HL-60 (cell line): ENCODE measurements at regions not wholly inside any gene's neighbourhood (a gene's known extent, or its start where the extent isn't known, plus 50 kb on each side); places are given as distances from the start of the nearest gene placed in this dataset.

Experiments used
- DNase-seq, 2 experiments: peaks; one replicate each; pipeline ENCODE4 v3.0.0-alpha.2; 2010 to 2020; ENCODE audit warnings: low read depth in 1 of 2, low spot score in 1 of 2
- H3K27ac ChIP-seq: fragments of 250-450 bp; sonication (Bioruptor Pico); replicated peaks from 2 replicates; pipeline ENCODE4 v1.5.1; 2020; ENCODE audit warnings: mild to moderate bottlenecking, moderate library complexity
- H3K27me3 ChIP-seq: fragments of 250-450 bp; sonication (Bioruptor Pico); 2 replicates; pipeline ENCODE4 v1.5.1; 2021; ENCODE audit warnings: mild to moderate bottlenecking, moderate library complexity; ENCODE audit not compliant: insufficient read depth, poor library complexity, severe bottlenecking
- H3K4me3 ChIP-seq: replicated peaks from 2 replicates; pipeline ENCODE4 v1.5.1; 2011; ENCODE audit warnings: mild to moderate bottlenecking, control low read depth, low read length; ENCODE audit not compliant: insufficient read depth
- GABPA ChIP-seq: IDR thresholded peaks from 2 replicates; pipeline ENCODE4 v1.6.1; 2012; ENCODE audit warnings: low read depth
- POLR2AphosphoS5 ChIP-seq: IDR thresholded peaks from 2 replicates; pipeline ENCODE4 v1.6.1; 2012; ENCODE audit warnings: low read depth
- SPI1 ChIP-seq: IDR thresholded peaks from 2 replicates; pipeline ENCODE4 v1.6.1; 2012; ENCODE audit warnings: low read depth, mild to moderate bottlenecking, borderline replicate concordance
- TF ChIP-seq, protein P1 (sequence below): IDR thresholded peaks from 2 replicates; pipeline ENCODE4 v1.6.1; 2012; ENCODE audit warnings: low read depth; ENCODE audit not compliant: insufficient replicate concordance
- TF ChIP-seq, protein P2 (sequence below): IDR thresholded peaks from one replicate; pipeline ENCODE4 v1.5.1; 2011; ENCODE audit warnings: low read length, control low read depth, inconsistent platforms; ENCODE audit not compliant: insufficient read depth

DNA sequence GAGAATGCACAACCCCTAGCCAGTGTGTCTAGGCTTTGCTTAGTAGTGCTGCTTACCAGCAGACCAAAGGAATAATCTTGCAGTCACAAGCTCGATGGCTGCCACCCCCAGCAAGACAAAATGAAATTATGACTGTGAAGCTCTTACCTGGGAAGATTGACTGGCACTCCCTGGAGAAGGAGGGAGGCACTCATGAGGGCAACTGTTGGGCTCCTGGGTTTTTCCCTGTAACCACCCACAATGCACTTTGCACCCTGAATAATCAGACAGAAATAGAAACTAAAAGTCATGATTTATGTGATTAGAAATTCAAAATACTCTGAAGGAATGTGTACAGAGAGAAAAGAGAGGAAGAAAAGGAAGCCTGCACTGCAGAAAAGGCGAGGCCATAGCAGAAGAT is 144.3 kb upstream of the DGKB start:
- no peak overlapping the region for H3K4me3 ChIP-seq
- no peak for DNase-seq
- TF ChIP-seq, protein P1, sequence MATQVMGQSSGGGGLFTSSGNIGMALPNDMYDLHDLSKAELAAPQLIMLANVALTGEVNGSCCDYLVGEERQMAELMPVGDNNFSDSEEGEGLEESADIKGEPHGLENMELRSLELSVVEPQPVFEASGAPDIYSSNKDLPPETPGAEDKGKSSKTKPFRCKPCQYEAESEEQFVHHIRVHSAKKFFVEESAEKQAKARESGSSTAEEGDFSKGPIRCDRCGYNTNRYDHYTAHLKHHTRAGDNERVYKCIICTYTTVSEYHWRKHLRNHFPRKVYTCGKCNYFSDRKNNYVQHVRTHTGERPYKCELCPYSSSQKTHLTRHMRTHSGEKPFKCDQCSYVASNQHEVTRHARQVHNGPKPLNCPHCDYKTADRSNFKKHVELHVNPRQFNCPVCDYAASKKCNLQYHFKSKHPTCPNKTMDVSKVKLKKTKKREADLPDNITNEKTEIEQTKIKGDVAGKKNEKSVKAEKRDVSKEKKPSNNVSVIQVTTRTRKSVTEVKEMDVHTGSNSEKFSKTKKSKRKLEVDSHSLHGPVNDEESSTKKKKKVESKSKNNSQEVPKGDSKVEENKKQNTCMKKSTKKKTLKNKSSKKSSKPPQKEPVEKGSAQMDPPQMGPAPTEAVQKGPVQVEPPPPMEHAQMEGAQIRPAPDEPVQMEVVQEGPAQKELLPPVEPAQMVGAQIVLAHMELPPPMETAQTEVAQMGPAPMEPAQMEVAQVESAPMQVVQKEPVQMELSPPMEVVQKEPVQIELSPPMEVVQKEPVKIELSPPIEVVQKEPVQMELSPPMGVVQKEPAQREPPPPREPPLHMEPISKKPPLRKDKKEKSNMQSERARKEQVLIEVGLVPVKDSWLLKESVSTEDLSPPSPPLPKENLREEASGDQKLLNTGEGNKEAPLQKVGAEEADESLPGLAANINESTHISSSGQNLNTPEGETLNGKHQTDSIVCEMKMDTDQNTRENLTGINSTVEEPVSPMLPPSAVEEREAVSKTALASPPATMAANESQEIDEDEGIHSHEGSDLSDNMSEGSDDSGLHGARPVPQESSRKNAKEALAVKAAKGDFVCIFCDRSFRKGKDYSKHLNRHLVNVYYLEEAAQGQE, result no peak
- TF ChIP-seq POLR2AphosphoS5 (no peak), SPI1 (no peak), GABPA (no peak)
- TF ChIP-seq, protein P2, sequence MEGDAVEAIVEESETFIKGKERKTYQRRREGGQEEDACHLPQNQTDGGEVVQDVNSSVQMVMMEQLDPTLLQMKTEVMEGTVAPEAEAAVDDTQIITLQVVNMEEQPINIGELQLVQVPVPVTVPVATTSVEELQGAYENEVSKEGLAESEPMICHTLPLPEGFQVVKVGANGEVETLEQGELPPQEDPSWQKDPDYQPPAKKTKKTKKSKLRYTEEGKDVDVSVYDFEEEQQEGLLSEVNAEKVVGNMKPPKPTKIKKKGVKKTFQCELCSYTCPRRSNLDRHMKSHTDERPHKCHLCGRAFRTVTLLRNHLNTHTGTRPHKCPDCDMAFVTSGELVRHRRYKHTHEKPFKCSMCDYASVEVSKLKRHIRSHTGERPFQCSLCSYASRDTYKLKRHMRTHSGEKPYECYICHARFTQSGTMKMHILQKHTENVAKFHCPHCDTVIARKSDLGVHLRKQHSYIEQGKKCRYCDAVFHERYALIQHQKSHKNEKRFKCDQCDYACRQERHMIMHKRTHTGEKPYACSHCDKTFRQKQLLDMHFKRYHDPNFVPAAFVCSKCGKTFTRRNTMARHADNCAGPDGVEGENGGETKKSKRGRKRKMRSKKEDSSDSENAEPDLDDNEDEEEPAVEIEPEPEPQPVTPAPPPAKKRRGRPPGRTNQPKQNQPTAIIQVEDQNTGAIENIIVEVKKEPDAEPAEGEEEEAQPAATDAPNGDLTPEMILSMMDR, result no peak
- H3K27me3 ChIP-seq, result no peaks in the 10 kb centered on the region
- no peak overlapping the region for H3K27ac ChIP-seq

DNA sequence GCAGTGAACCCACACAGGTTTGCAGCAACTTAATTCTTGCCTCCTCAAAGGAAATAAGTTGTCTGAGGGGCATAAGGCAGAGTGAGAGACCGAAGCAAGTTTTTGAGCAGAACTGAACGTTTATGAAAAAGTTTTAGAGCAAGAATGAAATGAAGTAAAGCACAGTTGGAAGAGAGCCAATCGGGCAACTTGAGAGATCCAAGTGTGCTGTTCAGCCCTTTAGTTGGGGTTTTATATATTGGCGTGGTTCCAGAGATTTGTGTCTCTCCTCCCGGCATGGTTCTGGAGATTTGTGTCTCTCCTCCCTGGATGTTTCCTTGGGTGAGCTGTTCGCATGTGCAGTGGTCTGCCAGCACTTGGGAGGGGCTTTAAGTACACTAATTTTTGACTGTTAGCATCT is 141.4 kb upstream of the DGKB start:
- Histone ChIP-seq H3K4me3 (no peak overlapping the region), H3K27ac (no peak overlapping the region), H3K27me3 (no peaks in the 10 kb centered on the region)
- DNase-seq, result no peak
- TF ChIP-seq, protein P2, result no peak
- TF ChIP-seq GABPA (no peak), SPI1 (no peak), POLR2AphosphoS5 (no peak)
- TF ChIP-seq, protein P1, result no peak

DNA sequence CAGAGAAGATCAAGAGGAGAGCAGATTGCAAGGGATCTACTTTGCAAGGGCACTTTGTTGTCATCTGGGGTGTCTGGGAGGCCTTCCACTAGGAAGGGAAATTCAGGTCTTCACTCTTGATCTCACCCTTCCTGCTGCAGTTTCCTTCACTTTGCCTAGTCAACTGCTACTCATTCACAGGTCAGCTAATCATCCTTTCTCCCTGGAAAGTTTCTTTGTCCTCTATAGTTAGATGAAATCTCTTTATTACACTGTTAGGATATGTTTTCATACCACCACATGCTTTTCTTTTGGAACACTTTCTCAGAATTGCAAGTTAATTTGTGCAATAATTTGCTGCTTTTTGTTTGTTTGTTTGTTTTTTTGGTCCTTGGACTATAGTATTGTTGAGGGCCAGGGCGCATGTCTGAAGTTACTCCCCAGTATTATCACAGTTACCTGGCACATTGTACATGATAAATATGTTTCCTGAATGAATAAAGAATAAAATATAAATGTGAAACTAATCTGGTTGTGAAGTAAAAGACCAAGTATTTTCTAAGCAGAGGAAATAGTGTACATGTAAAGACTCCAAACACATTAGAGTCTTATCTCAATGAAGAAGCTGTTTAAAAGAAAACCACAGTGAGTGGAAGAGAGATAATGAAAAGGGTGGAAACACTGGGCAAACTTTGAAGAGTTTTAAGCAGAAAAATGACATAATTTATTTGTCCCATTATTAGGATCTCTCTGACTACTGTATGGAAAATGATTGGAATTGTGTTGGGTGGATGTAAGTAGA is 139.9 kb upstream of the DGKB start:
- no peak for DNase-seq
- Histone ChIP-seq H3K27ac (no peak overlapping the region), H3K4me3 (no peak overlapping the region), H3K27me3 (no peaks in the 10 kb centered on the region)
- TF ChIP-seq SPI1 (no peak), GABPA (no peak), POLR2AphosphoS5 (no peak)
- TF ChIP-seq, protein P1, result no peak
